ENCODE measurements at regions not wholly inside any gene's neighbourhood (a gene's known extent, or its start where the extent isn't known, plus 50 kb on each side); places are given as distances from the start of the nearest gene placed in this dataset.

DNA sequence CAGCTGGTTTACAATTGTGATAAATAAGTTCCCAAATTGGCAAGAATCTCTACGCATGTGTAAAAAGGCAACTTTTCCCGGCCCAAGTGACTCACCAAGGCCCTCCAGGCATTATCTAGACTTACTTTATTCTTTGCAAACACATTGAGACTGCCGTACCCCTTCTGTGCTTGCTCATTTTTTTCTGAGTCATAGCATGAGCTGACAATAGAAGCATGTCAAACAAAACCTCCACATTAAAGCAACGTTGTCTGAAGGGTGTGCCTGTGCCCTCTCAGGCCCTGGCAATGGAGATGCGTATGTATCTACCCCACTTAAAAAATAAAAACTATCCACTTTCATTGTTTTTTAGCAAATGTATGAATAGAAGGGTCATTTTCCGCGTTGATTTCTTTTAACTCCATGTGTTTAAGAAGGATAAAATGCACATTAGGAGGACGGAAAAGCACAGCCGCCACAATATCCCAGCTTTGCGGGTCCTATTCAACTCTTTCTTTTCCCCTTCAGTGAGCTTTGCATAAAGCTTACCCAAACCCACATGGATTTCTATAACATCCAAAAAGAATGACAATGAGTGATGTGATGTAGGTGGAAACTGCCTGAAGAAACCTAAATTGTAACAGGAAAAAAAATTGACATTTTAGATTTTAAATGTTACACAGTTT, 298.2 kb downstream of the CDCA7 start:
- no peak overlapping the region for H3K27ac ChIP-seq (ENCODE audit: low read depth in 2 of 2, low read length in 2 of 2)
- H3K9ac ChIP-seq (ENCODE audit: low read depth in 1 of 2, low read length in 2 of 2) = no peak overlapping the region
- H3K4me1 ChIP-seq (ENCODE audit: control insufficient read depth in 2 of 2, insufficient read depth in 2 of 2, low read length in 2 of 2) = peaks cover 0 to 2% of the 10 kb centered on the region in 2 donors
- H3K9me3 ChIP-seq (ENCODE audit: control insufficient read depth in 2 of 2, low read length in 2 of 2) = no peaks in the 10 kb centered on the region
- H3K36me3 ChIP-seq (ENCODE audit: control insufficient read depth in 2 of 2, insufficient read depth in 2 of 2, low read length in 2 of 2) = no peaks in the 10 kb centered on the region
- H3K27me3 ChIP-seq (ENCODE audit: control insufficient read depth in 2 of 2, insufficient read depth in 2 of 2, low read length in 2 of 2) = no peaks in the 10 kb centered on the region
- no peak overlapping the region for H3K4me3 ChIP-seq (ENCODE audit: low read length in 2 of 2)

DNA sequence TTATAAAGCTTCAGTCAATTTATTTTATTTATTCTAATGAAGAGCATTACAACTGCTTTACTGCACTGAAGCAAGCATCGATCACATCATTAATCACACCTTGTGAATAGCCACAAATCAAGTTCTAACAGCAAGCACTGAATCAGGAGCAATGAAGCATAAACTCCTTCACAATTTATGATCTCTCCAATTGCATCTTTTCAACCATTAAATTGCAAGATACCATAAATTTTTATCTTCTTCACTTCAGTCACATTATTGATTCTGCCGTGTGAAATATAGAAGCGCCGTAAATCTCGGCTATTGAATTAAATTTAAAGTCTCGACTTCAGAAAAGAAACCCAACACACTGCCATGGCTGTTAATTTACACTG, 298.7 kb downstream of the CDCA7 start:
- Histone ChIP-seq H3K27ac (ENCODE audit: low read depth in 2 of 2, low read length in 2 of 2) (no peak overlapping the region), H3K9ac (ENCODE audit: low read depth in 1 of 2, low read length in 2 of 2) (no peak overlapping the region), H3K9me3 (ENCODE audit: control insufficient read depth in 2 of 2, low read length in 2 of 2) (no peaks in the 10 kb centered on the region), H3K27me3 (ENCODE audit: control insufficient read depth in 2 of 2, insufficient read depth in 2 of 2, low read length in 2 of 2) (no peaks in the 10 kb centered on the region), H3K4me3 (ENCODE audit: low read length in 2 of 2) (no peak overlapping the region), H3K36me3 (ENCODE audit: control insufficient read depth in 2 of 2, insufficient read depth in 2 of 2, low read length in 2 of 2) (no peaks in the 10 kb centered on the region), H3K4me1 (ENCODE audit: control insufficient read depth in 2 of 2, insufficient read depth in 2 of 2, low read length in 2 of 2) (peaks cover 0 to 2% of the 10 kb centered on the region in 2 donors)

DNA sequence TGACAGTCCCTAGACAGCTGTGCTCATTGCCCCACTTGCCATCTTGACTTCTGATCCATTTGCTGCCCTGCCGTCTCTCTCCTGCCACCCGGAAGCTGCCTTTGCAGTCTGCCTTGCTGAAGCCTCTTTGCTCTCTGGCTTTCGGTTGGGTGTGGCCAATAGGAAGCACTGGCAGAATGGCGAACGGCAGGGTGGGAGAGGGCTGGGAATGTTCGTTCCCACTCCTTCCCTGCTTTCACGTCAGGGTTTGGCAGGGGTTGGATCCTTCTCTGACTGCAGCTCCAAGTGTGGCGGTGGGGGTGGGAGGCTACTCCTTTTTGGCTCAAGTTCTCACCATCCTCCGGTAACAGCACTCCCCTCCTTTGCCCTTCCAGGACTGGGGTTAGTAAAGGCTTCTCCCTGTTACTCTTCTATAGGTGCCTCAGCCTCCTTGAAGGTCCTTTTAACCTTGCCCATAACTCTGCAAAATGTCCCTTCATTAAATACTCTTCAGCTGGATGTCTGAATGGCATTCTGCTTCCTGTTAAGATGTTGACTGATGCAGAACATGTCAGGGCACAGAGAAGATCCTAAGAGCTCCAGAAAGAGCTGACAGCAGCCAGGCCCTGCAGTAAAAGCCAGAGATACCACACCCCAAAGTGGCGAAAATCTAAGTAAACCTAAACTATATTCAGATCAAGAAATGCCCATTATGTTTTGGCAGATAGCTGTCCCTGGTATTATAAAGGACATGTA, 299.7 kb downstream of the CDCA7 start:
- no peak overlapping the region for H3K9ac ChIP-seq (ENCODE audit: low read depth in 1 of 2, low read length in 2 of 2)
- no peaks in the 10 kb centered on the region for H3K9me3 ChIP-seq (ENCODE audit: control insufficient read depth in 2 of 2, low read length in 2 of 2)
- H3K27me3 ChIP-seq (ENCODE audit: control insufficient read depth in 2 of 2, insufficient read depth in 2 of 2, low read length in 2 of 2) = no peaks in the 10 kb centered on the region
- H3K27ac ChIP-seq (ENCODE audit: low read depth in 2 of 2, low read length in 2 of 2) = no peak overlapping the region
- H3K36me3 ChIP-seq (ENCODE audit: control insufficient read depth in 2 of 2, insufficient read depth in 2 of 2, low read length in 2 of 2) = no peaks in the 10 kb centered on the region
- H3K4me3 ChIP-seq (ENCODE audit: low read length in 2 of 2) = no peak overlapping the region
- H3K4me1 ChIP-seq (ENCODE audit: control insufficient read depth in 2 of 2, insufficient read depth in 2 of 2, low read length in 2 of 2) = peaks cover 0 to 2% of the 10 kb centered on the region in 2 donors

DNA sequence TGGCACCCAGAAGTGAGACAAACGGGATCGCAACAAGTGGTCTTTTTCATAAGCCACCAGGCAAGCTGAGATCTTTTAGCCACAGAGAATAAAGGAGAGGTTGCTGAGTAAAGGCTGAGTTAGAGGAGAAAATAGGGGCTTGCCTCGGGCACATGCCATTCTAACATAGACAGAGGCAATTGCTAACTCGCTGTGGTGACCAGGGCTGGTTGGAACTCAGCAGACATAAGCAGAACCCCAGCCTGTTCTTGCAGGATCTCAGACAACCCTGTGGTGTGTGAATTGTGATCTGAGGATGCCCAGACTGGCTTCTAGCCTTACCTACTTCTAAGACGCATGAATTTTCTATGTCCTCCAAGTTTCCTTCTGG, 300.2 kb downstream of the CDCA7 start:
- H3K9ac ChIP-seq (ENCODE audit: low read depth in 1 of 2, low read length in 2 of 2) = no peak overlapping the region
- H3K4me3 ChIP-seq (ENCODE audit: low read length in 2 of 2) = no peak overlapping the region
- H3K9me3 ChIP-seq (ENCODE audit: control insufficient read depth in 2 of 2, low read length in 2 of 2) = no peaks in the 10 kb centered on the region
- H3K4me1 ChIP-seq (ENCODE audit: control insufficient read depth in 2 of 2, insufficient read depth in 2 of 2, low read length in 2 of 2) = peaks cover 0 to 2% of the 10 kb centered on the region in 2 donors
- no peaks in the 10 kb centered on the region for H3K27me3 ChIP-seq (ENCODE audit: control insufficient read depth in 2 of 2, insufficient read depth in 2 of 2, low read length in 2 of 2)
- H3K27ac ChIP-seq (ENCODE audit: low read depth in 2 of 2, low read length in 2 of 2) = no peak overlapping the region
- no peaks in the 10 kb centered on the region for H3K36me3 ChIP-seq (ENCODE audit: control insufficient read depth in 2 of 2, insufficient read depth in 2 of 2, low read length in 2 of 2)

DNA sequence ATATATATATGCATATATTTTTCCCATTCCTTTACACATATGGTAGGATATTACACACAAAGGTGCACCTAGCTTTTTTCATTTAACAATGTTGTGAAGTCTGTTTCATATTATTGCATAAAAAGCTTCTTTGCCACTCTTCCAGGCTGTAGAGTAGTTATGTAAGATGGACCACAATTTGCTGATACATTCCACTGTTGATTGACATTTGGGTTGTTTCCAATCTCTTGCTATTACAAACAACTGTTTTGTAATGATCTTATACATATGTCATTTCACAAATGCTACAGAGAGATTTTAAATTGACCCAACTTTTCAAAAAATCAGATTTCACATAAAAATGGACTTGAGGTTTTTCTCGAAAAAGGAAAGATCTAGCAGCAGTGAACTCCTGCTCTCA, 301.4 kb downstream of the CDCA7 start:
- Histone ChIP-seq H3K4me1 (ENCODE audit: control insufficient read depth in 2 of 2, insufficient read depth in 2 of 2, low read length in 2 of 2) (peaks cover 0 to 2% of the 10 kb centered on the region in 2 donors), H3K9ac (ENCODE audit: low read depth in 1 of 2, low read length in 2 of 2) (no peak overlapping the region), H3K4me3 (ENCODE audit: low read length in 2 of 2) (no peak overlapping the region), H3K27ac (ENCODE audit: low read depth in 2 of 2, low read length in 2 of 2) (no peak overlapping the region), H3K9me3 (ENCODE audit: control insufficient read depth in 2 of 2, low read length in 2 of 2) (no peaks in the 10 kb centered on the region), H3K36me3 (ENCODE audit: control insufficient read depth in 2 of 2, insufficient read depth in 2 of 2, low read length in 2 of 2) (no peaks in the 10 kb centered on the region), H3K27me3 (ENCODE audit: control insufficient read depth in 2 of 2, insufficient read depth in 2 of 2, low read length in 2 of 2) (no peaks in the 10 kb centered on the region)

DNA sequence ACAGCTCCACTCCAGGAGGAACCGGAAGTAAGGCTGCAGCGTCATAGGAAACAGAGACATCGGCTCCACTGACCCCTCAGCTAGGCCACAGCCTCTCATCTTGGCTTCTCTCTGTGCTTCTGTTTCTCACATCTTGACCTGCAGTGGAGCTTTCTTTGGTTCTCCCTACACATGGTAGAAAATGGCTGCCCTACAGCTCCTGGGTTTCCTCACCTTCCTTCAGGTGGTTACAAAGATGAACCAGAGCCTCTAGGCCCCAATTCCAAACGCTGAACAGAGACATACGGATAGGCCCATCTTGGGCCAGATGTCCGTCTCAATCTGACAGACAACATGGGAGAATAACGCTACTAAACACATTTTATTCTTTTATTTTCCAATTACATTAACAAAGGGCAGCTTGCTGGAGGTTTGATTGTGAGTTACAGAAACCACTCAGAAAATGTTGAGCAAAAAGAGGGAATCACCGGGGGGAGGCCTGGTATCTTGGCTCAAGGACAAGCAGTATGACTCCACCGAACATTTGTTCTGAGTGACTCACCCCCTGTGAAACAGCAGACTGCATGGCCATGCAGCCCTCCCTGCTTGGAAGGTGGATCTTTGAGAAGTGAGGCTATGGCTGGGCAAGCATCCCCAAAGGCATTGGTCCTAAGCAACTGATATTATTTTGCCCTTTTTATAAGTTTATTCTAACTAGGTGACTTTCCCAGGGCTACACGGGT, 303.5 kb downstream of the CDCA7 start:
- H3K9ac ChIP-seq (ENCODE audit: low read depth in 1 of 2, low read length in 2 of 2) = no peak overlapping the region
- H3K36me3 ChIP-seq (ENCODE audit: control insufficient read depth in 2 of 2, insufficient read depth in 2 of 2, low read length in 2 of 2) = no peaks in the 10 kb centered on the region
- H3K4me3 ChIP-seq (ENCODE audit: low read length in 2 of 2) = no peak overlapping the region
- H3K9me3 ChIP-seq (ENCODE audit: control insufficient read depth in 2 of 2, low read length in 2 of 2) = no peaks in the 10 kb centered on the region
- peaks cover 0 to 2% of the 10 kb centered on the region in 2 donors for H3K4me1 ChIP-seq (ENCODE audit: control insufficient read depth in 2 of 2, insufficient read depth in 2 of 2, low read length in 2 of 2)
- H3K27ac ChIP-seq (ENCODE audit: low read depth in 2 of 2, low read length in 2 of 2) = no peak overlapping the region
- no peaks in the 10 kb centered on the region for H3K27me3 ChIP-seq (ENCODE audit: control insufficient read depth in 2 of 2, insufficient read depth in 2 of 2, low read length in 2 of 2)

DNA sequence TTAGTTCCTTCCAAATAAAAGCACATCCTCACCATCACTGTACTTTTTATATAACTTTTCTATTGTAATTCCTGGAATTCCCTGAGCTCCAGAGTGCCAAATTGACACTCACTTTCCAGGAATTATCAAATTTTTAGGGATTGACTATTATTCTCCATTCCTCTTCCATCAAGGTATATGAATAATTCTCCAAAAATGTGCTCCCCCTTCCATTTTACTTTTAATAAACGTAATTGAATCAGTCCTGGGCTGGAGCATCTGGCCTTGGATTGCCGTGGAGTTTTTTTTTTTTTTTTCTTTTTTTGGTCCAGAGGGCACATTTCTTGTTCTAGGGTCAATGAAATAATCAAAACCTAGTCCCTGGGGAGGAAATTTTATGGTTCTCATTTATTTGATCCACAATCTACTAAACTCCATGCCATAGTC, 304.3 kb downstream of the CDCA7 start:
- H3K27me3 ChIP-seq (ENCODE audit: control insufficient read depth in 2 of 2, insufficient read depth in 2 of 2, low read length in 2 of 2) = no peaks in the 10 kb centered on the region
- H3K27ac ChIP-seq (ENCODE audit: low read depth in 2 of 2, low read length in 2 of 2) = no peak overlapping the region
- no peak overlapping the region for H3K4me3 ChIP-seq (ENCODE audit: low read length in 2 of 2)
- no peaks in the 10 kb centered on the region for H3K36me3 ChIP-seq (ENCODE audit: control insufficient read depth in 2 of 2, insufficient read depth in 2 of 2, low read length in 2 of 2)
- no peaks in the 10 kb centered on the region for H3K4me1 ChIP-seq (ENCODE audit: control insufficient read depth in 2 of 2, insufficient read depth in 2 of 2, low read length in 2 of 2)
- H3K9ac ChIP-seq (ENCODE audit: low read depth in 1 of 2, low read length in 2 of 2) = no peak overlapping the region
- no peaks in the 10 kb centered on the region for H3K9me3 ChIP-seq (ENCODE audit: control insufficient read depth in 2 of 2, low read length in 2 of 2)

DNA sequence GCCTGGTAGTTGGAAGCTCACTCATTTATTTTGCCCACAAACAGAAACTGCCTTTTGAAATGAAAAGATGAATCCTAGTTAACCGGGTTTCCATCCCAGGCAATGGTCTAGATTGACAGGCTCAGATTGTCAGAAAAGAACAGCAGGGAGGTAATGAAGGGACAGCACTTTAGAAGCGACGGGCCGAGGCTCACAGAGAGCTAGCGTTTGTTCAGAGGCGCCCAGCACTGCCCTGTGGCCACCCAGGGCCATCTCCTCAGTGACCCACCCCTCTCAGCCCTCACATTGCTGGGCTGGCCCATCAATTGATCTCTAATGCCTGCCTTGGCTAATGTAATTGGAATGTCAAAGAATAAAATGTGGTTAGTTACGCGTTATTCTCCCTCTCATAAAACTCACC, 304.8 kb downstream of the CDCA7 start:
- H3K36me3 ChIP-seq (ENCODE audit: control insufficient read depth in 2 of 2, insufficient read depth in 2 of 2, low read length in 2 of 2) = no peaks in the 10 kb centered on the region
- H3K9ac ChIP-seq (ENCODE audit: low read depth in 1 of 2, low read length in 2 of 2) = no peak overlapping the region
- H3K4me1 ChIP-seq (ENCODE audit: control insufficient read depth in 2 of 2, insufficient read depth in 2 of 2, low read length in 2 of 2) = no peaks in the 10 kb centered on the region
- no peaks in the 10 kb centered on the region for H3K9me3 ChIP-seq (ENCODE audit: control insufficient read depth in 2 of 2, low read length in 2 of 2)
- no peak overlapping the region for H3K27ac ChIP-seq (ENCODE audit: low read depth in 2 of 2, low read length in 2 of 2)
- H3K4me3 ChIP-seq (ENCODE audit: low read length in 2 of 2) = no peak overlapping the region
- no peaks in the 10 kb centered on the region for H3K27me3 ChIP-seq (ENCODE audit: control insufficient read depth in 2 of 2, insufficient read depth in 2 of 2, low read length in 2 of 2)

DNA sequence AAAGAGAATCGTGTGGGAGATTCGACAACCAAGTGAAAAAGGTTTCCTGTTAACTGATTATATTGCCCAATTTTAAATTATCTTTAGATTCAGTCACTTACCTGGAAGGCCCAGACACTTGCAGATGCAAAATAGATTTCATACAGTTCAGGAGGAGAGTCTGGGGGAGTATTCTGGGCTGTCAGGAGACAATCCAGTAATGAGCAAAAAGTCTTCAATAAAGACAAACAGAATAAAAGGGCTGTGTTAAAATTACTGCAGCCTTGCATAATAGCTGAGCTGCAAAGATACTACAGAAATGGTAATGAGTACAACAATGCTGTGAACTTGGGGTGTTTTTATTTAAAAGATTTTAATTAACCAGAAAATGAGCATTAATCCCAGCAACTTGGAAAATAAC, 303.6 kb downstream of the SP3 start:
- Histone ChIP-seq H3K9me3 (ENCODE audit: control insufficient read depth in 2 of 2, low read length in 2 of 2) (no peaks in the 10 kb centered on the region), H3K27ac (ENCODE audit: low read depth in 2 of 2, low read length in 2 of 2) (no peak overlapping the region), H3K4me3 (ENCODE audit: low read length in 2 of 2) (no peak overlapping the region), H3K27me3 (ENCODE audit: control insufficient read depth in 2 of 2, insufficient read depth in 2 of 2, low read length in 2 of 2) (no peaks in the 10 kb centered on the region), H3K4me1 (ENCODE audit: control insufficient read depth in 2 of 2, insufficient read depth in 2 of 2, low read length in 2 of 2) (no peaks in the 10 kb centered on the region), H3K9ac (ENCODE audit: low read depth in 1 of 2, low read length in 2 of 2) (no peak overlapping the region), H3K36me3 (ENCODE audit: control insufficient read depth in 2 of 2, insufficient read depth in 2 of 2, low read length in 2 of 2) (no peaks in the 10 kb centered on the region)

DNA sequence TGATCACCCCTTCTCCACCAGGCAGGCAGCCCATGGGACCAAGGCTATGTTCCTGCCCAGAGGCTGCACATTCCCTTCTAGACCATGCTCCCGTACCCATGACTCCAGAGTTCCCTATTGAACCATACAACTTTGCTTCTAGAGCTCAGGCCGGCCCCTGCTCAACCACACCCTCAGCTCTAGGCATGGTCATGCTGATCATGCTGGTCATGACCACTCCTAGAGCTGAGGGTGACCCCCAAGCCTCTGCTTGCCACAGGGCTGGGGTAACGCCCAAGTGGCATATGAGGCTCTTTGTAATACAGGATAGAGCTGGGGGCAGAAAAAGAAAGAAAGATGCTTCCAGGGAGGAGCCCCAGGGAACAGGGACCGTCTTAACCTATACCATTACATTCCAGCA, 301.8 kb downstream of the SP3 start:
- H3K36me3 ChIP-seq (ENCODE audit: control insufficient read depth in 2 of 2, insufficient read depth in 2 of 2, low read length in 2 of 2) = no peaks in the 10 kb centered on the region
- H3K27ac ChIP-seq (ENCODE audit: low read depth in 2 of 2, low read length in 2 of 2) = no peak overlapping the region
- H3K27me3 ChIP-seq (ENCODE audit: control insufficient read depth in 2 of 2, insufficient read depth in 2 of 2, low read length in 2 of 2) = no peaks in the 10 kb centered on the region
- H3K9ac ChIP-seq (ENCODE audit: low read depth in 1 of 2, low read length in 2 of 2) = no peak overlapping the region
- no peaks in the 10 kb centered on the region for H3K9me3 ChIP-seq (ENCODE audit: control insufficient read depth in 2 of 2, low read length in 2 of 2)
- H3K4me3 ChIP-seq (ENCODE audit: low read length in 2 of 2) = no peak overlapping the region
- no peaks in the 10 kb centered on the region for H3K4me1 ChIP-seq (ENCODE audit: control insufficient read depth in 2 of 2, insufficient read depth in 2 of 2, low read length in 2 of 2)

Measured in mucosa of rectum (tissue), 2 donors.